B cell (primary cell): ENCODE measurements at regions not wholly inside any gene's neighbourhood (a gene's known extent, or its start where the extent isn't known, plus 50 kb on each side); places are given as distances from the start of the nearest gene placed in this dataset.

Source experiments
- ATAC-seq: fragments of 200-7000 bp; cut with Tn5 transposase; one replicate; pipeline ENCODE4 v1.10.0; 2021; ENCODE audit warnings: low read depth, mild to moderate bottlenecking, moderate number of reproducible peaks, moderate library complexity
- CTCF ChIA-PET: fragments of 350-600 bp; sonication (Branson Sonifier 250); formaldehyde crosslinking; loops from one replicate; lab custom pipeline; 2021; ENCODE audit warnings: antibody characterized with exemption, inconsistent platforms; lab: Charles Lee
- POLR2A ChIA-PET: fragments of 350-600 bp; sonication (Branson Sonifier 250); formaldehyde crosslinking; loops from one replicate; lab custom pipeline; 2021; ENCODE audit warnings: antibody characterized with exemption; lab: Charles Lee
- DNase-seq: peaks from one replicate; pipeline ENCODE4 v3.0.0; 2013
- H2AFZ ChIP-seq: 2 replicates; pipeline ENCODE4 v1.6.1; 2012; ENCODE audit warnings: mild to moderate bottlenecking, low read depth, low read length; ENCODE audit not compliant: insufficient read depth, poor library complexity, severe bottlenecking
- H3K27ac ChIP-seq, 2 donors: 1 replicate in 1 of 2; 2 replicates in 1 of 2; pipeline ENCODE4 v1.5.1; 2012 to 2013; ENCODE audit warnings: low read length in 2 of 2, mild to moderate bottlenecking in 2 of 2, moderate library complexity in 1 of 2
- H3K27me3 ChIP-seq, 4 experiments: fragments of 200-600 bp in 1 of 4; sonication (generic) in 1 of 4; replicated peaks in 1 of 4; 1 replicate in 2 of 4; 2 replicates in 2 of 4; pipeline versions ENCODE4 v1.6.1 to v1.7.0; 2013 to 2016; ENCODE audit warnings: low read length in 3 of 4, mild to moderate bottlenecking in 2 of 4, mixed read lengths in 1 of 4, moderate library complexity in 1 of 4; ENCODE audit not compliant: insufficient read depth in 4 of 4, control insufficient read depth in 3 of 4; ENCODE audit errors: control extremely low read depth in 1 of 4
- H3K36me3 ChIP-seq, 2 experiments: replicated peaks in 1 of 2; 1 replicate in 1 of 2; 2 replicates in 1 of 2; pipeline versions ENCODE4 v1.6.1 to v1.7.1; 2013; ENCODE audit warnings: low read length in 1 of 2; ENCODE audit not compliant: insufficient read depth in 2 of 2, control insufficient read depth in 1 of 2; ENCODE audit errors: control extremely low read depth in 1 of 2, extremely low read depth in 1 of 2
- H3K4me1 ChIP-seq, 2 donors: fragments of 200-600 bp in 1 of 2; sonication (generic) in 1 of 2; 1 replicate in 1 of 2; 2 replicates in 1 of 2; pipeline versions ENCODE4 v1.5.1 to v1.6.1; 2013 to 2017; ENCODE audit warnings: low read length in 2 of 2; ENCODE audit not compliant: control insufficient read depth in 2 of 2, insufficient read depth in 2 of 2
- H3K4me2 ChIP-seq: replicated peaks from 2 replicates; pipeline ENCODE3; 2012; ENCODE audit warnings: mild to moderate bottlenecking, low read depth, low read length; ENCODE audit not compliant: poor library complexity, severe bottlenecking
- H3K4me3 ChIP-seq, 5 experiments: fragments of 200-600 bp in 1 of 5; sonication (generic) in 1 of 5; 1 replicate in 3 of 5; 2 replicates in 2 of 5; pipeline versions ENCODE4 v1.5.1 to v1.7.0; 2011 to 2016; ENCODE audit warnings: low read length in 4 of 5, mild to moderate bottlenecking in 4 of 5, low read depth in 2 of 5, control low read depth in 1 of 5, moderate library complexity in 1 of 5; ENCODE audit not compliant: insufficient read depth in 1 of 5; ENCODE audit errors: control extremely low read depth in 1 of 5, extremely low read depth in 1 of 5
- H3K79me2 ChIP-seq: fragments of 200-600 bp; sonication (generic); one replicate; pipeline ENCODE4 v1.6.0; 2016; ENCODE audit warnings: low read length; ENCODE audit not compliant: control insufficient read depth, insufficient read depth
- H3K9ac ChIP-seq: fragments of 200-600 bp; sonication (generic); 2 replicates; pipeline ENCODE4 v1.6.1; 2017; ENCODE audit warnings: mild to moderate bottlenecking, low read length, moderate library complexity
- H3K9me3 ChIP-seq, 3 donors: one replicate each; pipeline versions ENCODE4 v1.6.1 to v1.7.1; 2013; ENCODE audit warnings: low read length in 2 of 3; ENCODE audit not compliant: control insufficient read depth in 2 of 3, insufficient read depth in 1 of 3; ENCODE audit errors: control extremely low read depth in 1 of 3
- H4K20me1 ChIP-seq: 2 replicates; pipeline ENCODE4 v1.6.0; 2012; ENCODE audit warnings: mild to moderate bottlenecking, low read length; ENCODE audit not compliant: insufficient read depth, control insufficient read depth, poor library complexity, severe bottlenecking
- H3K27ac Mint-ChIP-seq: one replicate; pipeline ENCODE4 v1.8.0; 2021; ENCODE audit warnings: mixed read lengths
- H3K27me3 Mint-ChIP-seq: one replicate; pipeline ENCODE4 v1.8.0; 2021; ENCODE audit warnings: mixed read lengths
- H3K4me1 Mint-ChIP-seq: one replicate; pipeline ENCODE4 v1.8.0; 2021; ENCODE audit warnings: mixed read lengths
- H3K4me3 Mint-ChIP-seq: one replicate; pipeline ENCODE4 v1.8.0; 2021; ENCODE audit warnings: mixed read lengths
- H3K9me3 Mint-ChIP-seq: one replicate; pipeline ENCODE4 v1.8.0; 2022; ENCODE audit warnings: mixed read lengths; ENCODE audit not compliant: insufficient read depth
- CTCF ChIP-seq: fragments of 200-600 bp; IDR thresholded peaks from one replicate; pipeline ENCODE4 v1.8.0; 2022; ENCODE audit warnings: antibody characterized with exemption, mild to moderate bottlenecking
- EZH2 ChIP-seq: IDR thresholded peaks from 2 replicates; pipeline ENCODE4 v1.6.1; 2012; ENCODE audit warnings: borderline replicate concordance, low read depth, mild to moderate bottlenecking, moderate library complexity, low read length; ENCODE audit not compliant: insufficient read depth, poor library complexity, severe bottlenecking
- WGBS: methylation state at CpG from one replicate; pipeline ENCODE4 v1.1.5; 2013; ENCODE audit warnings: missing lambda C conversion rate; ENCODE audit not compliant: insufficient coverage; 5-methylcytosine and 5-hydroxymethylcytosine counted together
- intact Hi-C: fragments of 100-400 bp; cut with micrococcal nuclease; formaldehyde crosslinking; loops from one replicate; pipeline ENCODE4 v1.10.0; 2022

GRCh38 chr6:167394339-167394738 is 69.5 kb downstream of the TTLL2 start:
- Histone ChIP-seq H3K9ac (no peak overlapping the region), H3K36me3 (no peaks in the 10 kb centered on the region), H3K4me3 (no peak overlapping the region), H3K79me2 (no peaks in the 10 kb centered on the region), H3K4me2 (no peak overlapping the region), H3K9me3 (no peaks in the 10 kb centered on the region), H3K27ac (no peak overlapping the region), H4K20me1 (no peaks in the 10 kb centered on the region), H3K4me1 (no peaks in the 10 kb centered on the region), H2AFZ (no peak overlapping the region), H3K27me3 (no peaks in the 10 kb centered on the region)
- intact Hi-C loops: no loop called here
- Mint-ChIP-seq H3K27me3 (no peaks in the 10 kb centered on the region), H3K4me3 (no peak overlapping the region), H3K27ac (no peak overlapping the region), H3K9me3 (no peaks in the 10 kb centered on the region), H3K4me1 (no peaks in the 10 kb centered on the region)
- ATAC-seq: no peak
- ChIA-PET POLR2A (no interaction called here), CTCF (no interaction called here)
- 72% methylated on average over 4 of the region's 8 CpGs for WGBS
- TF ChIP-seq CTCF: no peak
- no peak for TF ChIP-seq EZH2
- DNase-seq: no peak

DNA sequence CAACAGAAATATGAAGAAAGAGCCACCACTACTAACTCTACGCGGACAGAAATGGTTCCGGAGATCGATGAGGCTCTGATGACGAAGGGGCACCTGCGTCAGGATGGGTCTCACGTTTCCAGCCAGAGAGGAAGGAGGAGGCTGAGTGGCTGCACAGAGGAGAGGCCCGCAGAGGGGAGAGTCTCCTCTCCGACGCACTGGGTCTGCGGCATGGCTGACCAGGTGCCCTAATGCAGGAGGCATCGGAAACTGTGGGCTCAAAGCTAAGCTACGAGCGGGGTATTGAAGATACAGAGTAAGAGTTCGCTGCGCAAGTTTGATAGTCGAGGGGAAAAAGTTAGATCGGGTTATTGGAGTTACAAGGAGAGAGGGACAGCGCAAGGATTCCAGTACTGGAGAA is 69.9 kb downstream of the TTLL2 start:
- Histone ChIP-seq H3K36me3 (no peaks in the 10 kb centered on the region), H3K27me3 (no peaks in the 10 kb centered on the region), H3K9ac (no peak overlapping the region), H2AFZ (no peak overlapping the region), H3K27ac (no peak overlapping the region), H4K20me1 (no peaks in the 10 kb centered on the region), H3K79me2 (no peaks in the 10 kb centered on the region), H3K4me3 (no peak overlapping the region), H3K4me1 (no peaks in the 10 kb centered on the region), H3K4me2 (no peak overlapping the region), H3K9me3 (no peaks in the 10 kb centered on the region)
- Mint-ChIP-seq H3K27me3 (no peaks in the 10 kb centered on the region), H3K9me3 (no peaks in the 10 kb centered on the region), H3K4me3 (no peak overlapping the region), H3K27ac (no peak overlapping the region), H3K4me1 (no peaks in the 10 kb centered on the region)
- intact Hi-C loops: no loop called here
- ChIA-PET CTCF (no interaction called here), POLR2A (no interaction called here)
- ATAC-seq: no peak
- no peak for DNase-seq
- 91% methylated on average over 14 of the region's 19 CpGs for WGBS
- no peak for TF ChIP-seq EZH2
- no peak for TF ChIP-seq CTCF
